ENCODE measurements at regions not wholly inside any gene's neighbourhood (a gene's known extent, or its start where the extent isn't known, plus 50 kb on each side); places are given as distances from the start of the nearest gene placed in this dataset.

DNA sequence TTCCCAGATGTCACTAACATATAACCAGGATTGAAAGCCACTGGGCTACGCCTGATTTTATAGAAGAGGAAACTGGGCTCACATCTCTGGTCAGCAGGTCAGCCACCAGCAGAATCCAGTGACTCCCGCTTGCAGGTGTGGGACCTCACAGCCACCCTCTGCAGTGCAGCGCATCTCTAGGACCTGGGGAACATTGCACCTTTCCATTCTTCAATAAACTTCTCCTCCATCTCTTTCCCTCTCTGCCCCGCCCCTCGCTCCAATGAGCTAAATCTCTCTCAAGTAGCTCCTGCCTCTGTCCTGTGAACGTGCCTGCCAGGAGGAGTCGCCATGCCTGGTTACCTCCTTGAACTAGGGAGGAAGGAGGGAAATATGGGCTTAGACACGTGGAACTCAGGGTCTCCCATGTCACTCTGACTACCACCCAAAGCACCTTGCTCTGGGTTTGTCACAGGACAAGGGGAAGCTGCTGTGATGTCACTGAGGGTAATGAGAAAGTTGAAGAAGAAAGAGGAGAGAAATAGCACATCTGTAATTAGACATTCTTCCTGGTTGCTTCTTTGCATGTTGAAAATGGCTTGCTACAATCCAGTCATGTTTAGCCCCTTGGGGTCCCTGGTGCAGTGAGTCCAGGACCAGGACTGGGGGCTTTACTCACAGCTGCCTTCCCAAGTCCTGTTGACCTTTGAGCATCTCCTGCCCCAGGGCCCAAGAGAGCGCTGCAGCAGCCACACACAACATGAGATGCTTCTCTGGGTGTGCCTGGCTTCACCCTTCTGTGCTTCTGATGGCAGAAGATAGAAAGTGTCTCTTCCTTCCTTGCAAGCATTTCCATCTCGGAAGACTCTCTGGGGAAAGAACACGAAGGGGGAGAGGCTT, 469.4 kb downstream of the PREX1 start:
- H3K36me3 ChIP-seq (replicated peaks): no peaks in the 10 kb centered on the region
- H3K27me3 ChIP-seq (replicated peaks): no peaks in the 10 kb centered on the region
- no peak for DNase-seq
- no peak overlapping the region for H3K27ac ChIP-seq
- in situ Hi-C loops (cut with HindIII; ENCODE audit: low pct_ligation_motif_present, low sequenced_read_pairs): no loop called here
- no peak overlapping the region for H3K4me3 ChIP-seq (ENCODE audit: low read depth, low read length)
- TF ChIP-seq, protein P1, sequence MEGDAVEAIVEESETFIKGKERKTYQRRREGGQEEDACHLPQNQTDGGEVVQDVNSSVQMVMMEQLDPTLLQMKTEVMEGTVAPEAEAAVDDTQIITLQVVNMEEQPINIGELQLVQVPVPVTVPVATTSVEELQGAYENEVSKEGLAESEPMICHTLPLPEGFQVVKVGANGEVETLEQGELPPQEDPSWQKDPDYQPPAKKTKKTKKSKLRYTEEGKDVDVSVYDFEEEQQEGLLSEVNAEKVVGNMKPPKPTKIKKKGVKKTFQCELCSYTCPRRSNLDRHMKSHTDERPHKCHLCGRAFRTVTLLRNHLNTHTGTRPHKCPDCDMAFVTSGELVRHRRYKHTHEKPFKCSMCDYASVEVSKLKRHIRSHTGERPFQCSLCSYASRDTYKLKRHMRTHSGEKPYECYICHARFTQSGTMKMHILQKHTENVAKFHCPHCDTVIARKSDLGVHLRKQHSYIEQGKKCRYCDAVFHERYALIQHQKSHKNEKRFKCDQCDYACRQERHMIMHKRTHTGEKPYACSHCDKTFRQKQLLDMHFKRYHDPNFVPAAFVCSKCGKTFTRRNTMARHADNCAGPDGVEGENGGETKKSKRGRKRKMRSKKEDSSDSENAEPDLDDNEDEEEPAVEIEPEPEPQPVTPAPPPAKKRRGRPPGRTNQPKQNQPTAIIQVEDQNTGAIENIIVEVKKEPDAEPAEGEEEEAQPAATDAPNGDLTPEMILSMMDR (IDR thresholded peaks at IDR 0.05; ENCODE audit: low read depth, low read length, missing control alignments): no peak

- in situ Hi-C loops (cut with HindIII; ENCODE audit: low pct_ligation_motif_present, low sequenced_read_pairs): no loop called here
- TF ChIP-seq, protein P1 (IDR thresholded peaks at IDR 0.05; ENCODE audit: low read depth, low read length, missing control alignments): no peak
- H3K36me3 ChIP-seq (replicated peaks): no peaks in the 10 kb centered on the region
Observed at GRCh38 chr20:48357714-48358113, 470.1 kb downstream of the PREX1 start.

DNA sequence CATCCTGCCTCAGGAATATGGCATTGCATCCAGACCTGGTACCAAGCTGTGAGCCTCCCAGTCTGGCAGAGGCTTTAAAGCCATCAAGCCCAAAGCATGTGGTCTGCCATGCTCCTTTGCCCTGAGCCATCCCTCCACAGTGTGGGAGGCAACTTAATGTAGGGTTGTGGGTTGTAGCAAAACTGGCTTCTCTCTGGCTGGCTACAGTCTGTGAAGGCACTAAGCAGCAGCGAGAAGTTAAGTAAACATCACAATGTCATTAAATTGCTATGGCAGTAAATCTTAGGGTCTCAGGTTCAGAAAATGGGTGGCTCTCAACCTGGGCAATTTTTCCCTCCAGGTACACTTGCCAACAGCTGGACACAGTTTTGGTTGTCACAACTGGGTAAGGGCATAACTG, 472.9 kb downstream of the PREX1 start:
- TF ChIP-seq, protein P1 (IDR thresholded peaks at IDR 0.05; ENCODE audit: low read depth, low read length, missing control alignments): no peak
- no peak for DNase-seq
- in situ Hi-C loops (cut with HindIII; ENCODE audit: low pct_ligation_motif_present, low sequenced_read_pairs): no loop called here
- Histone ChIP-seq H3K36me3 (replicated peaks) (no peaks in the 10 kb centered on the region), H3K4me3 (ENCODE audit: low read depth, low read length) (no peak overlapping the region), H3K27ac (no peak overlapping the region), H3K27me3 (replicated peaks) (no peaks in the 10 kb centered on the region)

More at GRCh38 chr20:48357714-48358113, 470.1 kb downstream of the PREX1 start:
- no peak overlapping the region for H3K4me3 ChIP-seq (ENCODE audit: low read depth, low read length)
- H3K27ac ChIP-seq: no peak overlapping the region
- DNase-seq: no peak
- no peaks in the 10 kb centered on the region for H3K27me3 ChIP-seq (replicated peaks)

DNA sequence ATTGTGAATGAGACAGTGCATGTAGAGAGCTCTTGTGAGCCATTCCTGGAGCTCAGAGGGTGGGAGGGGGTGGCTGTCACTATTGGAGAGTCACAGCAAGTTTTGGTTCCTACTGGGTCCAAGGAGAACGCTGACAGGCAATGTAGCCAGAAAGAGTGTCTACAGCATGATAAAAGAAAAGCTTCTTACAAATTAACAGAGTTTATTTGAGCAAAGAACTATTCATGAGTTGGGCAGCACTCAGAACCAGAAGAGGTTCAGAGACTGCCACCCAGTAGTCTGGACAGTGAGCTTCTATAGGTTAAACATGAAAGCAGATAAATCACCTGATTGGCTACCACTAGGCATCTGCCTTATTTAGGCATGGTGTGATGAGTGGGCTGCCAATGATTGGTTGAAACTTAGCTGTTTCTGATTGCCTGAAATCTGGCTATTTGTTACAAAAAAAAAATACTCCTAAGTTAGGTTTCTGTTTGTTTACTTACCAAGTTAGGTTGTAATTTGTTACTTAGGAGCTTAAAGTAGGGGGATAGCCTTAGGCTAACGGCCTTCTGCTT, 473.4 kb downstream of the PREX1 start:
- no peak for DNase-seq
- TF ChIP-seq, protein P1 (IDR thresholded peaks at IDR 0.05; ENCODE audit: low read depth, low read length, missing control alignments): no peak

DNA sequence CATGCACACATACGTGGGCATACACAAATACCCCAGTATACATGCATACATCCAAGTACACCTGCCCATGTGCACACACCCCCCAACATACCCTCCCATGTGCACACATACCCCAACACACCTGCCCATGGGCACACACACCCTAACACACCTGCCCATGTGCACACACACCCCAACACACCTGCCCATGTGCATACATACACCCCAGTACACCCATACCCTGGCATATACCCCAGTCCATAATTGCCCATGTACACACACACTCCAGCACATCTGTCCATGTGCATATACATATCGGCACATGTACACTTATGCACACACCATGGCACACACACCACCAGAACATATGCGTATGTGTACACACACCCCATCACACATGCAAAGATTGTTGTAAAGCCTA, 475.2 kb downstream of the PREX1 start:
- DNase-seq: no peak
- no peak overlapping the region for H3K27ac ChIP-seq
- TF ChIP-seq, protein P1 (IDR thresholded peaks at IDR 0.05; ENCODE audit: low read depth, low read length, missing control alignments): no peak
- H3K27me3 ChIP-seq (replicated peaks): no peaks in the 10 kb centered on the region
- no peaks in the 10 kb centered on the region for H3K36me3 ChIP-seq (replicated peaks)
- H3K4me3 ChIP-seq (ENCODE audit: low read depth, low read length): no peak overlapping the region
- in situ Hi-C loops (cut with HindIII; ENCODE audit: low pct_ligation_motif_present, low sequenced_read_pairs): no loop called here

More for the DNA sequence above, 473.4 kb downstream of the PREX1 start:
- Histone ChIP-seq H3K36me3 (replicated peaks) (no peaks in the 10 kb centered on the region), H3K27ac (no peak overlapping the region), H3K27me3 (replicated peaks) (no peaks in the 10 kb centered on the region), H3K4me3 (ENCODE audit: low read depth, low read length) (no peak overlapping the region)
- in situ Hi-C loops (cut with HindIII; ENCODE audit: low pct_ligation_motif_present, low sequenced_read_pairs): no loop called here

Data from brain microvascular endothelial cell (primary cell).